22Rv1 (cell line): ENCODE measurements at regions not wholly inside any gene's neighbourhood (a gene's known extent, or its start where the extent isn't known, plus 50 kb on each side); places are given as distances from the start of the nearest gene placed in this dataset.

Experiments used
- CTCF ChIP-seq: fragments of 450-650 bp; IDR thresholded peaks from 2 replicates; pipeline ENCODE4 v1.5.1; 2017; ENCODE audit warnings: mild to moderate bottlenecking
- ZFX ChIP-seq: fragments of 450-650 bp; IDR thresholded peaks from 2 replicates; pipeline ENCODE4 v1.6.1; 2017; ENCODE audit warnings: antibody characterized with exemption, borderline replicate concordance

- no peak for TF ChIP-seq CTCF
- TF ChIP-seq ZFX = no peak
Measured at GRCh38 chr10:112022196-112022595, 161.4 kb downstream of the GPAM start.
